Keratinocyte (primary cell): ENCODE measurements at regions not wholly inside any gene's neighbourhood (a gene's known extent, or its start where the extent isn't known, plus 50 kb on each side); places are given as distances from the start of the nearest gene placed in this dataset.

Experiments
- EZH2 ChIP-seq: IDR thresholded peaks from one replicate; pipeline ENCODE4 v1.6.1; 2012; ENCODE audit warnings: inconsistent platforms, mild to moderate bottlenecking, low read length, moderate library complexity
- TF ChIP-seq, protein P1 (sequence below), 3 experiments: IDR thresholded peaks in 1 of 3; conservative IDR thresholded peaks in 1 of 3; optimal IDR thresholded peaks in 1 of 3; 2 replicates in 2 of 3; 3 replicates in 1 of 3; pipeline versions ENCODE3 to v1.5.1; 2011; ENCODE audit warnings: low read length in 3 of 3, mild to moderate bottlenecking in 3 of 3, moderate library complexity in 2 of 3, control low read depth in 1 of 3, inconsistent platforms in 1 of 3; ENCODE audit not compliant: insufficient read depth in 2 of 3; ENCODE audit errors: extremely low read depth in 1 of 3

GRCh38 chr20:55678970-55679667, 326.2 kb downstream of the CBLN4 start:
- TF ChIP-seq, protein P1, sequence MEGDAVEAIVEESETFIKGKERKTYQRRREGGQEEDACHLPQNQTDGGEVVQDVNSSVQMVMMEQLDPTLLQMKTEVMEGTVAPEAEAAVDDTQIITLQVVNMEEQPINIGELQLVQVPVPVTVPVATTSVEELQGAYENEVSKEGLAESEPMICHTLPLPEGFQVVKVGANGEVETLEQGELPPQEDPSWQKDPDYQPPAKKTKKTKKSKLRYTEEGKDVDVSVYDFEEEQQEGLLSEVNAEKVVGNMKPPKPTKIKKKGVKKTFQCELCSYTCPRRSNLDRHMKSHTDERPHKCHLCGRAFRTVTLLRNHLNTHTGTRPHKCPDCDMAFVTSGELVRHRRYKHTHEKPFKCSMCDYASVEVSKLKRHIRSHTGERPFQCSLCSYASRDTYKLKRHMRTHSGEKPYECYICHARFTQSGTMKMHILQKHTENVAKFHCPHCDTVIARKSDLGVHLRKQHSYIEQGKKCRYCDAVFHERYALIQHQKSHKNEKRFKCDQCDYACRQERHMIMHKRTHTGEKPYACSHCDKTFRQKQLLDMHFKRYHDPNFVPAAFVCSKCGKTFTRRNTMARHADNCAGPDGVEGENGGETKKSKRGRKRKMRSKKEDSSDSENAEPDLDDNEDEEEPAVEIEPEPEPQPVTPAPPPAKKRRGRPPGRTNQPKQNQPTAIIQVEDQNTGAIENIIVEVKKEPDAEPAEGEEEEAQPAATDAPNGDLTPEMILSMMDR (optimal IDR thresholded peaks at IDR 0.05 in 1 of 3, IDR thresholded peaks at IDR 0.05 in 1 of 3, conservative IDR thresholded peaks at IDR 0.05 in 1 of 3; ENCODE audit: extremely low read depth in 1 of 3, insufficient read depth in 2 of 3, low read length in 3 of 3): no peak
- TF ChIP-seq EZH2: no peak
